T-helper 1 cell treated with Interleukin-12 subunit alpha and Interleukin-12 subunit beta and Interleukin-4 antibody, amounts not matched to agents 30 μg/mL and 1 μg/mL, for 36 hours (primary cell): ENCODE measurements at regions not wholly inside any gene's neighbourhood (a gene's known extent, or its start where the extent isn't known, plus 50 kb on each side); places are given as distances from the start of the nearest gene placed in this dataset.
"Not testable (repeated sequence)": the region's sequence is repeated elsewhere in the genome, so short reads cannot be mapped to it uniquely, and the experiment has no call there.

Source experiments
- H3K27ac Mint-ChIP-seq: one replicate; pipeline ENCODE4 v1.8.0; 2021; ENCODE audit warnings: mild to moderate bottlenecking, mixed read lengths
- H3K27me3 Mint-ChIP-seq: one replicate; pipeline ENCODE4 v1.8.0; 2021; ENCODE audit warnings: low read depth, mixed read lengths
- H3K36me3 Mint-ChIP-seq: one replicate; pipeline ENCODE4 v1.8.0; 2021; ENCODE audit warnings: low read depth, mixed read lengths
- H3K4me1 Mint-ChIP-seq: one replicate; pipeline ENCODE4 v1.8.0; 2021; ENCODE audit warnings: low read depth, mixed read lengths
- H3K4me3 Mint-ChIP-seq: one replicate; pipeline ENCODE4 v1.8.0; 2021; ENCODE audit warnings: mild to moderate bottlenecking, moderate library complexity, mixed read lengths
- H3K9me3 Mint-ChIP-seq: one replicate; pipeline ENCODE4 v1.8.0; 2021; ENCODE audit warnings: mixed read lengths

- Mint-ChIP-seq H3K27me3 (no peaks in the 10 kb centered on the region), H3K9me3 (no peaks in the 10 kb centered on the region), H3K4me3 (no peak overlapping the region), H3K36me3 (no peaks in the 10 kb centered on the region), H3K27ac (no peak overlapping the region), H3K4me1 (no peaks in the 10 kb centered on the region)
These were observed 877.9 kb upstream of the TMEFF2 start for GRCh38 chr2:193072647-193073046.

GRCh38 chr2:193025556-193025955 is 830.8 kb upstream of the TMEFF2 start:
- not testable (repeated sequence) for H3K27ac Mint-ChIP-seq, H3K27me3 Mint-ChIP-seq, H3K36me3 Mint-ChIP-seq

GRCh38 chr2:193024791-193025190 is 830.1 kb upstream of the TMEFF2 start:
- H3K4me3 Mint-ChIP-seq: no peak overlapping the region
- no peak overlapping the region for H3K27ac Mint-ChIP-seq
- H3K4me1 Mint-ChIP-seq: no peaks in the 10 kb centered on the region
- no peaks in the 10 kb centered on the region for H3K36me3 Mint-ChIP-seq
- H3K27me3 Mint-ChIP-seq: no peaks in the 10 kb centered on the region
- no peaks in the 10 kb centered on the region for H3K9me3 Mint-ChIP-seq

More at GRCh38 chr2:193025556-193025955, 830.8 kb upstream of the TMEFF2 start:
- H3K4me3 Mint-ChIP-seq, H3K9me3 Mint-ChIP-seq, H3K4me1 Mint-ChIP-seq: not testable (repeated sequence)

- H3K27me3 Mint-ChIP-seq: no peaks in the 10 kb centered on the region
- no peak overlapping the region for H3K27ac Mint-ChIP-seq
- no peaks in the 10 kb centered on the region for H3K4me1 Mint-ChIP-seq
- no peaks in the 10 kb centered on the region for H3K9me3 Mint-ChIP-seq
- no peaks in the 10 kb centered on the region for H3K36me3 Mint-ChIP-seq
- no peak overlapping the region for H3K4me3 Mint-ChIP-seq
These were observed 817.1 kb upstream of the TMEFF2 start for GRCh38 chr2:193011870-193012269.

GRCh38 chr2:192993059-192993458 is 798.3 kb upstream of the TMEFF2 start:
- H3K27me3 Mint-ChIP-seq: no peaks in the 10 kb centered on the region
- no peaks in the 10 kb centered on the region for H3K4me1 Mint-ChIP-seq
- H3K9me3 Mint-ChIP-seq: no peaks in the 10 kb centered on the region
- H3K4me3 Mint-ChIP-seq: no peak overlapping the region
- H3K27ac Mint-ChIP-seq: no peak overlapping the region
- H3K36me3 Mint-ChIP-seq: no peaks in the 10 kb centered on the region

GRCh38 chr2:192983173-192983572 is 788.4 kb upstream of the TMEFF2 start:
- Mint-ChIP-seq H3K9me3 (no peaks in the 10 kb centered on the region), H3K27ac (no peak overlapping the region), H3K4me1 (no peaks in the 10 kb centered on the region), H3K4me3 (no peak overlapping the region), H3K36me3 (no peaks in the 10 kb centered on the region), H3K27me3 (no peaks in the 10 kb centered on the region)

GRCh38 chr2:192978395-192978794 is 783.7 kb upstream of the TMEFF2 start:
- Mint-ChIP-seq H3K36me3 (no peaks in the 10 kb centered on the region), H3K4me1 (no peaks in the 10 kb centered on the region), H3K4me3 (no peak overlapping the region), H3K27ac (no peak overlapping the region), H3K9me3 (no peaks in the 10 kb centered on the region), H3K27me3 (no peaks in the 10 kb centered on the region)

GRCh38 chr2:192971981-192972380 is 777.2 kb upstream of the TMEFF2 start:
- no peaks in the 10 kb centered on the region for H3K27me3 Mint-ChIP-seq
- no peak overlapping the region for H3K4me3 Mint-ChIP-seq
- no peaks in the 10 kb centered on the region for H3K4me1 Mint-ChIP-seq
- H3K36me3 Mint-ChIP-seq: no peaks in the 10 kb centered on the region
- H3K27ac Mint-ChIP-seq: no peak overlapping the region
- H3K9me3 Mint-ChIP-seq: no peaks in the 10 kb centered on the region

- Mint-ChIP-seq H3K27ac (no peak overlapping the region), H3K36me3 (no peaks in the 10 kb centered on the region), H3K9me3 (no peaks in the 10 kb centered on the region), H3K4me3 (no peak overlapping the region), H3K4me1 (no peaks in the 10 kb centered on the region), H3K27me3 (no peaks in the 10 kb centered on the region)
These were observed 774.3 kb upstream of the TMEFF2 start for GRCh38 chr2:192969055-192969454.

- H3K4me3 Mint-ChIP-seq: no peak overlapping the region
- H3K4me1 Mint-ChIP-seq: no peaks in the 10 kb centered on the region
- H3K27me3 Mint-ChIP-seq: no peaks in the 10 kb centered on the region
- no peaks in the 10 kb centered on the region for H3K36me3 Mint-ChIP-seq
- H3K9me3 Mint-ChIP-seq: no peaks in the 10 kb centered on the region
- no peak overlapping the region for H3K27ac Mint-ChIP-seq
These were observed 766.2 kb upstream of the TMEFF2 start for GRCh38 chr2:192960945-192961344.

GRCh38 chr2:192958615-192959014 is 763.9 kb upstream of the TMEFF2 start:
- not testable (repeated sequence) for H3K4me1 Mint-ChIP-seq, H3K9me3 Mint-ChIP-seq, H3K27ac Mint-ChIP-seq, H3K36me3 Mint-ChIP-seq, H3K27me3 Mint-ChIP-seq, H3K4me3 Mint-ChIP-seq

- H3K9me3 Mint-ChIP-seq: no peaks in the 10 kb centered on the region
- H3K27me3 Mint-ChIP-seq: no peaks in the 10 kb centered on the region
- no peak overlapping the region for H3K27ac Mint-ChIP-seq
- no peaks in the 10 kb centered on the region for H3K36me3 Mint-ChIP-seq
- H3K4me1 Mint-ChIP-seq: no peaks in the 10 kb centered on the region
- H3K4me3 Mint-ChIP-seq: no peak overlapping the region
These were observed 762.7 kb upstream of the TMEFF2 start for GRCh38 chr2:192957425-192957824.

- Mint-ChIP-seq H3K27me3 (no peaks in the 10 kb centered on the region), H3K9me3 (no peaks in the 10 kb centered on the region), H3K4me1 (no peaks in the 10 kb centered on the region), H3K4me3 (no peak overlapping the region), H3K36me3 (no peaks in the 10 kb centered on the region), H3K27ac (no peak overlapping the region)
These were observed 758.4 kb upstream of the TMEFF2 start for GRCh38 chr2:192953116-192953515.

- no peaks in the 10 kb centered on the region for H3K4me1 Mint-ChIP-seq
- no peaks in the 10 kb centered on the region for H3K9me3 Mint-ChIP-seq
- H3K27me3 Mint-ChIP-seq: no peaks in the 10 kb centered on the region
- H3K4me3 Mint-ChIP-seq: no peak overlapping the region
- no peaks in the 10 kb centered on the region for H3K36me3 Mint-ChIP-seq
- H3K27ac Mint-ChIP-seq: no peak overlapping the region
These were observed 757.5 kb upstream of the TMEFF2 start for GRCh38 chr2:192952245-192952644.

GRCh38 chr2:192948316-192948715 is 753.6 kb upstream of the TMEFF2 start:
- Mint-ChIP-seq H3K36me3 (no peaks in the 10 kb centered on the region), H3K27me3 (no peaks in the 10 kb centered on the region), H3K27ac (no peak overlapping the region), H3K4me3 (no peak overlapping the region), H3K9me3 (no peaks in the 10 kb centered on the region), H3K4me1 (no peaks in the 10 kb centered on the region)

- no peaks in the 10 kb centered on the region for H3K4me1 Mint-ChIP-seq
- H3K9me3 Mint-ChIP-seq: no peaks in the 10 kb centered on the region
- H3K27ac Mint-ChIP-seq: no peak overlapping the region
- H3K36me3 Mint-ChIP-seq: no peaks in the 10 kb centered on the region
- H3K27me3 Mint-ChIP-seq: no peaks in the 10 kb centered on the region
- H3K4me3 Mint-ChIP-seq: no peak overlapping the region
These were observed 752.6 kb upstream of the TMEFF2 start for GRCh38 chr2:192947352-192947751.
